ENCODE measurements at regions not wholly inside any gene's neighbourhood (a gene's known extent, or its start where the extent isn't known, plus 50 kb on each side); places are given as distances from the start of the nearest gene placed in this dataset.
A peak's percentile ranks its signal among the peaks of the same experiment; 100 is the strongest.
"Not testable (repeated sequence)": the region's sequence is repeated elsewhere in the genome, so short reads cannot be mapped to it uniquely, and the experiment has no call there.

- no peak for TF ChIP-seq CTCF (IDR thresholded peaks at IDR 0.05; ENCODE audit: insufficient read depth, low read depth, low read length, missing control alignments)
- no peak overlapping the region for H3K4me3 ChIP-seq (ENCODE audit: low read length)
- no peak for DNase-seq (ENCODE audit: low read depth)
These were observed 257.5 kb downstream of the INHBA start for GRCh38 chr7:41445432-41445831.

DNA sequence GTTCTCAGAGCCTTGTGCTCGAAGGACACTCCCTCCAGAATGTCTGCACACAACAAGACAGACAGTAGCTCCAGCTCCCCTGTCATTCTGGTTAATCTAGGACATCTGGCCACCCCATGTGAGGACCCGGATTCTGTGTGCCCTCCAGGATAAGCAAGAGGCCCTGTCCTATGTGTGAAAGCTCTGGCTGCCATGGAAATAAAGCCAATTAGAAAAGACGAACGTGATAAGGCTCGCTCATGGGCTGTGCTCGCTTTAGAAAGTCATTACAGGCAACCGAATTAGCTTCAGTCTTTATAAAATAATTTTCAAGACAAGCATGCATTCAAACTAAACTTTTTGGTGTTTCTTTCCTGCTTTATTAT, 263.4 kb downstream of the INHBA start:
- no peak for TF ChIP-seq CTCF (IDR thresholded peaks at IDR 0.05; ENCODE audit: insufficient read depth, low read depth, low read length, missing control alignments)
- H3K4me3 ChIP-seq (ENCODE audit: low read length) = no peak overlapping the region
- no peak for DNase-seq (ENCODE audit: low read depth)

- no peak for TF ChIP-seq CTCF (IDR thresholded peaks at IDR 0.05; ENCODE audit: insufficient read depth, low read depth, low read length, missing control alignments)
- no peak for DNase-seq (ENCODE audit: low read depth)
- H3K4me3 ChIP-seq (ENCODE audit: low read length) = no peak overlapping the region
These were observed 264.0 kb downstream of the INHBA start for GRCh38 chr7:41438705-41439514.

DNA sequence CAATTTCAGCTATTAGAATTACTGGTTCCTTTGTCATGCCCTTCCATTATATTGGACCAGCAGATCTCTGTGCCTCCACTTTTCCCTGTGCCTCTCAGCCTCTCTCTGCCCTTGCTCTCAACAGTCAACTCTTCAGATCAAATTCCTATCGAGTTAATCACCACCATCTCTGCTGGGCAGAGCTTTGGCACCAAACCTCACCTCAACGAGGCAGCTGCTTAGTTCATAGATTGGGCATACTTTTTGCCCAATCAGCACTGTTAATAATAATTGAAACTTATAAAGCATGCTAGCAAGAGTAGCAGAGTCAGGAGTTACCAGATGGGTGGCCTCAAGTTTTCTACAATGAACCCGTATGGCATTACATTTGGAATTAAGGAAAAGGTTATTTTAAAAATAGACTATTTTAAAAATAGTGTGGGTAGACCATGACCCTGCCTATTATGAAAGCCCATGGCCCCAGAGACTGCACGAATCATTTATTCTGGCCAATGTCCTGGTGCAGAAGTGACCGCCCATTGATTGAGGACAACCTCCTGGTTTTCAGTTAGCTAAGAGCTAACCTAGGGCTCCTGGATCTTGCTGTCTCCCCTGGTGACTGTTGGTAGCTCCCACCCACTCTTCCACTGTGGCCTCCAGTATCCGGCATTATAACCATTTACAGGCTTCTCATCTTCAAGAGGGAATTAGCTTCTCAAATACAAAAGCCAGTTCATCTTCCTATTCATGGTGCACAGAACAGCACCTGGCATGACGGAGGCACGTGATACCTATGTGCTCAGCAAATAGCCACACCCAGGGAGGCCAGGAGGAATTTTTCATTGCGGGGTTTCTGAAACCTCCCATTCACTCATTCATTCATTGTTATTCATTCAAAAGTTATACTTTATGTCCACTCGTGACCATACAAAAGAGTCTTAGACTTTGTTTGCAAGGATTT, 265.4 kb downstream of the INHBA start:
- peak; percentile 59 for DNase-seq (ENCODE audit: low read depth)
- TF ChIP-seq CTCF (IDR thresholded peaks at IDR 0.05; ENCODE audit: insufficient read depth, low read depth, low read length, missing control alignments) = no peak
- H3K4me3 ChIP-seq (ENCODE audit: low read length) = no peak overlapping the region

- DNase-seq (ENCODE audit: low read depth) = peak; percentile 37
- TF ChIP-seq CTCF (IDR thresholded peaks at IDR 0.05; ENCODE audit: insufficient read depth, low read depth, low read length, missing control alignments) = no peak
- H3K4me3 ChIP-seq (ENCODE audit: low read length) = no peak overlapping the region
These were observed 266.8 kb downstream of the INHBA start for GRCh38 chr7:41436139-41436538.

GRCh38 chr7:41435020-41435419, 267.9 kb downstream of the INHBA start:
- not testable (repeated sequence) for DNase-seq (ENCODE audit: low read depth); H3K4me3 ChIP-seq (ENCODE audit: low read length)

GRCh38 chr7:41431671-41432070, 271.2 kb downstream of the INHBA start:
- no peak for DNase-seq (ENCODE audit: low read depth)
- no peak overlapping the region for H3K4me3 ChIP-seq (ENCODE audit: low read length)
- no peak for TF ChIP-seq CTCF (IDR thresholded peaks at IDR 0.05; ENCODE audit: insufficient read depth, low read depth, low read length, missing control alignments)
